H54 (cell line): ENCODE measurements at regions not wholly inside any gene's neighbourhood (a gene's known extent, or its start where the extent isn't known, plus 50 kb on each side); places are given as distances from the start of the nearest gene placed in this dataset.

Experiments used
- DNase-seq: peaks from one replicate; pipeline ENCODE4 v3.0.0; 2011; ENCODE audit warnings: low spot score, mixed read lengths; ENCODE audit not compliant: insufficient read length
- FAIRE-seq: peaks from 3 replicates; lab custom pipeline; 2011; peaks lifted over from hg19 to GRCh38; lab: Jason Lieb, UNC
- POLR2A ChIP-seq: IDR thresholded peaks from 2 replicates; pipeline ENCODE4 v1.6.1; 2011; ENCODE audit warnings: low read depth, mild to moderate bottlenecking, low read length

GRCh38 chr6:90984066-90984465 lies 397.2 kb upstream of the MAP3K7 start:
- FAIRE-seq (no peak), DNase-seq (no peak)
- TF ChIP-seq POLR2A = no peak

GRCh38 chr6:90983462-90983861 lies 396.6 kb upstream of the MAP3K7 start:
- FAIRE-seq (no peak), DNase-seq (no peak)
- no peak for TF ChIP-seq POLR2A

DNA sequence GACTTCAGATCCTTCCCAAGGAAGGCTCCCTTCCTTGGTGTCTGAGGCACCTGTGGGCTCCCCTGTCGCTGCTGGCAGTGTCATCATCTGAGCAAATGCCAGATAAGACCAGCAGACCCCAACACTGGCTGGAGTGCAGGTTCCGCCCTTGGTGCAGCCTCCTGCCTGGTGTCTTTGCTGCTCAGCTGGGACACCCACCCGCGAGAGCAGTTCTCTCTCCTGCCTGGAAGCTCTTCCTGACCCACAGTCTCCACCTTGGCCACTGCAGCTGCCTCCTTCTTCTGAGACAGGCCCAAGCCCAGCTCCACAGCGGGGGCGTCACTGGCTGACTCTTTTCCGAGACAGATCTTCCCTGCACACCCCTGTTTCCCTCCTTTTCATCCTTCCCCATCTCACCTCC lies 395.7 kb upstream of the MAP3K7 start:
- TF ChIP-seq POLR2A = no peak
- FAIRE-seq (no peak), DNase-seq (no peak)

DNA sequence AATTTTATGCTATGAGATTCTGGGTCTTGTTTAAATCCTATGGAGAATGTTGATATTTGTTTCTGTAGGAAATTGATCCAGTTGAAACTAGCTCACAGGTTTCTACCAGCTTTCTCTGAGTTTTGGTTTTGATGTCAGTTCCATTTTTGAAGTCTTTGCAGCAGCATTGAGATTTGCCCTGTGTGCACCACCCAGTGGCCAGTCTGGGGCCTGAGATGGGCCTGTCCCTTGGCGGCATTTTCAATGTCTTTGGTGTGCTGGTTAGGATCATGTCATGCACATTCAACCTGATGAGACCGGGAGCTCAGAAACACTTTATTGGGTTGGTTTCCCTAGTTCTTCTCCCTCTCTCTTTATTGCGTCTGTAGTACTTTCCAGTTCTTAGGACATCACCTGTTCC lies 395.2 kb upstream of the MAP3K7 start:
- FAIRE-seq (no peak), DNase-seq (no peak)
- no peak for TF ChIP-seq POLR2A

- DNase-seq = no peak
- no peak for TF ChIP-seq POLR2A
- FAIRE-seq = no peak
Observed at GRCh38 chr6:90978046-90978445, 391.2 kb upstream of the MAP3K7 start.

GRCh38 chr6:90977513-90977912 lies 390.6 kb upstream of the MAP3K7 start:
- FAIRE-seq = no peak
- no peak for TF ChIP-seq POLR2A
- no peak for DNase-seq

DNA sequence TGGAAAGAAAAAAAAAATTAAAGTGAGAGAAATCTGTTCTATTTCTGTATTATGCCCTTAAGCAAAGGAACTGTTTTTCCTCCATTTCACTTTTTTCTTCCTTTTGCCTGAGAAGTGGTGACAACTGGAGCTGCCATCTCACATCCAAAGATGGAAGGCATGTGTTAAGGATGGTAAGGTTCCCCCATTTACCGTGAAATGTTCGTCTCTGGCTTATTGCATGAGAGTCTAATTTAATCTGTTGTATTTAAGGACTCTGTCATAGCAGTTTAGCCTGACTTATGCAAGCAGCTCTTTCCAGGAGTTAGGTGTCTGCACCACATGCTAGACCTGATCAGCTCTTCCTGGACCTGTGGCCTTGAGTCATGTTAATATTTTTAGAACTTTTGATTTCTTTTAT lies 389.5 kb upstream of the MAP3K7 start:
- DNase-seq = no peak
- no peak for TF ChIP-seq POLR2A
- no peak for FAIRE-seq

- DNase-seq (no peak), FAIRE-seq (no peak)
- no peak for TF ChIP-seq POLR2A
Observed at GRCh38 chr6:90975741-90976140, 388.9 kb upstream of the MAP3K7 start.

- FAIRE-seq = no peak
- no peak for DNase-seq
- TF ChIP-seq POLR2A = no peak
Observed at GRCh38 chr6:90973188-90973587, 386.3 kb upstream of the MAP3K7 start.

DNA sequence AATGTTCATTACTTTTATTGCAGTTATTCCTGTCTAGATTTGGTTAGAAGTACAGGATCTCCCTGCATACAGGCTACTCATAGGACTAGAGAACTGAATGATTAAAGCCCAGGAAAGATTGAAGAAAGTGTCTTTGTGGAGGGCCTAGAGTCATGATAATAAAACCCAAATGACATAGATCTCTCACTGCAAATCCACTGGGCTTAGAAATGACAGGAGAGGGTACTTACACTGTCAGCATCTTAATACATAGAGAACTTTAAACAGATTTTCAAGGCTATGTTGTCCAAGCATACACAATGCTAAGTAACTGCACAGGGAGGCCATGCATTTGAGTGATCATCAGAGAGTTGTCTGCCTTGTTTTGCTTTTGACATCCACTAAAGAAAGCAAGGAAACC lies 383.8 kb upstream of the MAP3K7 start:
- no peak for TF ChIP-seq POLR2A
- DNase-seq = no peak
- FAIRE-seq = no peak

DNA sequence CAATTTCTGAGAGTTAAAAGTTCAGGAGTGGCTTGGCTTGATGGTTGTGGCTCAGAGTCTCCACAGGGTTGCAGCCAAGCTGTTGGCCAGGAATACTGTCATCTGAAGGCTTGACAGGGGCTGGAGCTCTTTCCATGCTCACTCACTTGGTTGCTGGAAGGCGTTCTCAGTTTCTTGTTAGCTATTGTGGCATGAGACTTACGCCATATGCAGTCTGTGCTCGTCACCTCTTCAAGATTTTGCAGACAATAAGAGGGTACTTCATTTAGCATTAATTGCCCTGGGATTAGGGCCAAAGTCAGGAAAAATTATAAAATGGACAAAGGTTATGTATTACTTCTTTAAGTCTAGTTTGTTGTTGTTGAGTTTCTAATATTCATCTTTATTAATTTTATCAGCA lies 380.6 kb upstream of the MAP3K7 start:
- TF ChIP-seq POLR2A = no peak
- DNase-seq = no peak
- no peak for FAIRE-seq

DNA sequence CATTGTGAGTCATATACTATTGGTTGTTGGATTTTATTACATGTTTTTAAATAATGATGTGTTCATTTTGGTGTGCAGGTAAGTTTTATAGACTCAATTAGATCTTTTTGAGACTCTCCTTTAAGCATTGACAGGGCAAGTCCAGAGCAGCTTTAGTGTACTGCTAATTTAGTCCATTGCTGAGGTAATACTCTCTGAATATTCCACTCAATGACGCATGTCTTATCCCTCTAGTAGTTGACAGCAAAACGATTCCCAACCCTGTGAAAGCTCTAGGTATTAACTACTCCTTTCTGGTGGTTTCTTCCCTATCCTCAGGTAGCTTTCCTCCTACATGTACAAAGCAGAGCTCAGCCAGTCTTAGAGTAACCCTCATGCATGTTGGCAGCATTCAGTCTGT lies 373.5 kb upstream of the MAP3K7 start:
- FAIRE-seq (no peak), DNase-seq (no peak)
- TF ChIP-seq POLR2A = no peak

DNA sequence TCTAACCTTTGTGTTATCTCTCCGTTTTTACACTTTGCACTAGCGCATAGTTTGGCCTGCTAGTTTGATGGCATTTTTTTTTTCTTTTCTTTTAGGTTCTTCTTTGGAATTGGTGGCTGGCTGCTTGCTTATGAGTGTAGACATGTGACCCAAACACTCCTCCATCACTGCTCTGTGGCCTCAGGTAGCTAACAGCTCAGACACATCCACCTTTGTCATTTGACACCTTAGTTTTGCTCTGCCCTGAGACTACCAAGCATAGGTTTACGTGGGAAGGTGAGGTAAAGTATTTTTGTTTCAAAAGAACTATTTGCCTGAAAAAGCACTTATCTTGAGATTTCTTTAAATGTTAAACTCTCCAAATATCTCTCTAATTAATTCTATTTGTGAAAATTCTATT lies 368.4 kb upstream of the MAP3K7 start:
- TF ChIP-seq POLR2A = no peak
- DNase-seq (no peak), FAIRE-seq (no peak)

- FAIRE-seq (no peak), DNase-seq (no peak)
- TF ChIP-seq POLR2A = no peak
Observed at GRCh38 chr6:90953405-90954161, 366.7 kb upstream of the MAP3K7 start.

GRCh38 chr6:90952176-90952575 lies 365.3 kb upstream of the MAP3K7 start:
- no peak for FAIRE-seq
- no peak for DNase-seq
- no peak for TF ChIP-seq POLR2A
